Gastrocnemius medialis (tissue), 4 donors: ENCODE measurements at regions not wholly inside any gene's neighbourhood (a gene's known extent, or its start where the extent isn't known, plus 50 kb on each side); places are given as distances from the start of the nearest gene placed in this dataset.

Source experiments
- POLR2A ChIP-seq, 2 donors: fragments of 450-650 bp; IDR thresholded peaks; one replicate each; pipeline ENCODE4 v1.6.1; 2017; ENCODE audit warnings: antibody characterized with exemption in 2 of 2, mild to moderate bottlenecking in 2 of 2, moderate library complexity in 2 of 2
- TF ChIP-seq, protein P1 (sequence below), 5 experiments: fragments of 450-650 bp in 3 of 5; fragments of 200-600 bp in 2 of 5; sonication (generic) in 2 of 5; IDR thresholded peaks in 4 of 5; conservative IDR thresholded peaks in 1 of 5; 1 replicate in 4 of 5; 2 replicates in 1 of 5; pipeline ENCODE4 v1.5.1; 2016 to 2019; ENCODE audit warnings: antibody characterized with exemption in 5 of 5, mild to moderate bottlenecking in 3 of 5, moderate library complexity in 3 of 5

DNA sequence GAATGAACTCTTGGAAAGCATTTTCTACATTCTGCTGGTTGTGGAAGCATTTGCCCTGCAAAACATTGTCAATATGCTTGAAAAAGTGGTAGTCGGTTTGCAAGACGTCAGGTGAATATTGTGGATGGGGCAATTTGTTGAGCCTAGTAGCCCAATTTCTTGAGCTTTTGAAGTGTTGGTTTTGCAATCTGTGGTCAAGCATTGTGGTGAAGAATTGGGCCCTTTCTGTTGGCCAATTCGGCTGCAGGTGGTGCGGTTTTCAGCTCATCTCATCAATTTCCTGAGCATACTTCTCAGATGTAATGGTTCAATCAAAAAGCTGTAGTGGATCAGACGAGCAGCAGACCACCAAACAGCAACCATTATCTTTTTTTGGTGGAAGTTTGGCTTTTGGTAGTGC, 426.8 kb upstream of the CDH9 start:
- TF ChIP-seq, protein P1, sequence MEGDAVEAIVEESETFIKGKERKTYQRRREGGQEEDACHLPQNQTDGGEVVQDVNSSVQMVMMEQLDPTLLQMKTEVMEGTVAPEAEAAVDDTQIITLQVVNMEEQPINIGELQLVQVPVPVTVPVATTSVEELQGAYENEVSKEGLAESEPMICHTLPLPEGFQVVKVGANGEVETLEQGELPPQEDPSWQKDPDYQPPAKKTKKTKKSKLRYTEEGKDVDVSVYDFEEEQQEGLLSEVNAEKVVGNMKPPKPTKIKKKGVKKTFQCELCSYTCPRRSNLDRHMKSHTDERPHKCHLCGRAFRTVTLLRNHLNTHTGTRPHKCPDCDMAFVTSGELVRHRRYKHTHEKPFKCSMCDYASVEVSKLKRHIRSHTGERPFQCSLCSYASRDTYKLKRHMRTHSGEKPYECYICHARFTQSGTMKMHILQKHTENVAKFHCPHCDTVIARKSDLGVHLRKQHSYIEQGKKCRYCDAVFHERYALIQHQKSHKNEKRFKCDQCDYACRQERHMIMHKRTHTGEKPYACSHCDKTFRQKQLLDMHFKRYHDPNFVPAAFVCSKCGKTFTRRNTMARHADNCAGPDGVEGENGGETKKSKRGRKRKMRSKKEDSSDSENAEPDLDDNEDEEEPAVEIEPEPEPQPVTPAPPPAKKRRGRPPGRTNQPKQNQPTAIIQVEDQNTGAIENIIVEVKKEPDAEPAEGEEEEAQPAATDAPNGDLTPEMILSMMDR (IDR thresholded peaks at IDR 0.05 in 4 of 5, conservative IDR thresholded peaks at IDR 0.05 in 1 of 5) = no peak
- TF ChIP-seq POLR2A (IDR thresholded peaks at IDR 0.05) = no peak
